ENCODE measurements at regions not wholly inside any gene's neighbourhood (a gene's known extent, or its start where the extent isn't known, plus 50 kb on each side); places are given as distances from the start of the nearest gene placed in this dataset.

- no peak for ATAC-seq
- H3K4me3 ChIP-seq: no peak overlapping the region
- intact Hi-C loops (cut with DNase I, micrococcal nuclease): no loop called here
- no peaks in the 10 kb centered on the region for H3K36me3 ChIP-seq (ENCODE audit: low read depth)
- H3K9me3 ChIP-seq: no peaks in the 10 kb centered on the region
- TF ChIP-seq CTCF (IDR thresholded peaks at IDR 0.05): no peak
- no peaks in the 10 kb centered on the region for H3K4me1 ChIP-seq (ENCODE audit: low read depth)
- DNase-seq: no peak
Measured at GRCh38 chr5:123803359-123803758, 291.4 kb downstream of the CSNK1G3 start.

- Histone ChIP-seq H3K9me3 (no peaks in the 10 kb centered on the region), H3K4me3 (no peak overlapping the region), H3K36me3 (ENCODE audit: low read depth) (no peaks in the 10 kb centered on the region), H3K4me1 (ENCODE audit: low read depth) (no peaks in the 10 kb centered on the region)
- intact Hi-C loops (cut with DNase I, micrococcal nuclease): no loop called here
- DNase-seq (no peak), ATAC-seq (no peak)
- TF ChIP-seq CTCF (IDR thresholded peaks at IDR 0.05): no peak
Measured at GRCh38 chr5:123802298-123802951, 290.4 kb downstream of the CSNK1G3 start.

- no peaks in the 10 kb centered on the region for H3K36me3 ChIP-seq (ENCODE audit: low read depth)
- no peak for DNase-seq
- no peak for TF ChIP-seq CTCF (IDR thresholded peaks at IDR 0.05)
- no peak for ATAC-seq
- H3K4me1 ChIP-seq (ENCODE audit: low read depth): no peaks in the 10 kb centered on the region
- no peak overlapping the region for H3K4me3 ChIP-seq
- intact Hi-C loops (cut with DNase I, micrococcal nuclease): no loop called here
- H3K9me3 ChIP-seq: no peaks in the 10 kb centered on the region
Measured at GRCh38 chr5:123800640-123801039, 288.7 kb downstream of the CSNK1G3 start.

GRCh38 chr5:123795688-123796087 is 283.7 kb downstream of the CSNK1G3 start:
- DNase-seq (no peak), ATAC-seq (no peak)
- no peak for TF ChIP-seq CTCF (IDR thresholded peaks at IDR 0.05)
- H3K4me3 ChIP-seq: no peak overlapping the region
- no peaks in the 10 kb centered on the region for H3K9me3 ChIP-seq
- no peaks in the 10 kb centered on the region for H3K36me3 ChIP-seq (ENCODE audit: low read depth)
- intact Hi-C loops (cut with DNase I, micrococcal nuclease): no loop called here
- H3K4me1 ChIP-seq (ENCODE audit: low read depth): no peaks in the 10 kb centered on the region

GRCh38 chr5:123790226-123790625 is 278.2 kb downstream of the CSNK1G3 start:
- TF ChIP-seq CTCF (IDR thresholded peaks at IDR 0.05): no peak
- H3K4me3 ChIP-seq: no peak overlapping the region
- H3K4me1 ChIP-seq (ENCODE audit: low read depth): no peaks in the 10 kb centered on the region
- H3K9me3 ChIP-seq: peaks cover 11% of the 10 kb centered on the region
- H3K36me3 ChIP-seq (ENCODE audit: low read depth): no peaks in the 10 kb centered on the region
- ATAC-seq (no peak), DNase-seq (no peak)
- intact Hi-C loops (cut with DNase I, micrococcal nuclease): no loop called here

- intact Hi-C loops (cut with DNase I, micrococcal nuclease): no loop called here
- no peak for TF ChIP-seq CTCF (IDR thresholded peaks at IDR 0.05)
- no peaks in the 10 kb centered on the region for H3K4me1 ChIP-seq (ENCODE audit: low read depth)
- ATAC-seq (no peak), DNase-seq (no peak)
- peaks cover 11% of the 10 kb centered on the region for H3K9me3 ChIP-seq
- no peaks in the 10 kb centered on the region for H3K36me3 ChIP-seq (ENCODE audit: low read depth)
- H3K4me3 ChIP-seq: no peak overlapping the region
Measured at GRCh38 chr5:123787635-123788034, 275.7 kb downstream of the CSNK1G3 start.

Data from mucosa of descending colon (tissue), 3 donors.